C4-2B (cell line): ENCODE measurements at regions not wholly inside any gene's neighbourhood (a gene's known extent, or its start where the extent isn't known, plus 50 kb on each side); places are given as distances from the start of the nearest gene placed in this dataset.

Source experiments
- H3K27ac ChIP-seq: fragments of 450-650 bp; 2 replicates; pipeline ENCODE4 v1.5.1; 2017
- ZFX ChIP-seq: fragments of 450-650 bp; IDR thresholded peaks from 2 replicates; pipeline ENCODE4 v1.6.1; 2017
- TF ChIP-seq, protein P1 (sequence below): fragments of 450-650 bp; conservative IDR thresholded peaks from 2 replicates; pipeline ENCODE4 v1.5.1; 2017; ENCODE audit warnings: mild to moderate bottlenecking

DNA sequence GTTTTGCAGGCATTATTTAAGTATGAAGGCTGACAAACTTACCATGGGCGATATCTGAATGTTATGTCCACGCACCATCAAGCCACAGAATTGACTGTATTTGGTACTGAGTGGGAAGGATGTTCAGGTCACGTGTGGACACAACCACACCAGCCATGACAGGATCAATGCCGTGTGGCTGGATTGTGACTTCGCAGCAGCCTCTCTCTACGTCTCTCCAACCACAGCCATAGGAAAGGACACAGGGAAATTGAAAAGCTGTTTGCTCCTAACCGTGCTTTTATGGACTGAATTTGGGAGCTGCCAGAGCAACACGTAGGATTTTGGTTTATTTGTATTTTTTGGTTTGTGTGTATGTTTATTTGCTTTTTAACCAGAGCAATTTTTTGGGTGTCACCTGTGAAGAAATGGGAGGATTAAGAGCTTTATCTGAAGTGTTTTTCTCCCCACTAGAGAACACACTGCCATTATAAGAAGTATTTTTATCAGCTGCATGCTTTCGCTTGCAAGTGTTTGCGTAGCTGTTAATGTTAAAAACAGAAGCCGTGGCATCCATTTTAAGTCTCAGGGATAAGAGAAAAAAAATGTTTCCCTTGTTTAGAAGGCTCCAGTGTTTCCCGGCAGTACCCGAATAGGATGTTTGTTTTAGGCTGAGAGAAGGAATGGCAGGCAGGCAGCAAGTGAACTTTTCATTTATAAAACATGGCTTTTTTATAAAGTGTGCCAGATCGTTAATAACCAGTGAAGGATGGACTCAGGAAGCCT is 401.1 kb upstream of the NFE2L3 start:
- H3K27ac ChIP-seq = no peak overlapping the region
- TF ChIP-seq ZFX = no peak
- TF ChIP-seq, protein P1, sequence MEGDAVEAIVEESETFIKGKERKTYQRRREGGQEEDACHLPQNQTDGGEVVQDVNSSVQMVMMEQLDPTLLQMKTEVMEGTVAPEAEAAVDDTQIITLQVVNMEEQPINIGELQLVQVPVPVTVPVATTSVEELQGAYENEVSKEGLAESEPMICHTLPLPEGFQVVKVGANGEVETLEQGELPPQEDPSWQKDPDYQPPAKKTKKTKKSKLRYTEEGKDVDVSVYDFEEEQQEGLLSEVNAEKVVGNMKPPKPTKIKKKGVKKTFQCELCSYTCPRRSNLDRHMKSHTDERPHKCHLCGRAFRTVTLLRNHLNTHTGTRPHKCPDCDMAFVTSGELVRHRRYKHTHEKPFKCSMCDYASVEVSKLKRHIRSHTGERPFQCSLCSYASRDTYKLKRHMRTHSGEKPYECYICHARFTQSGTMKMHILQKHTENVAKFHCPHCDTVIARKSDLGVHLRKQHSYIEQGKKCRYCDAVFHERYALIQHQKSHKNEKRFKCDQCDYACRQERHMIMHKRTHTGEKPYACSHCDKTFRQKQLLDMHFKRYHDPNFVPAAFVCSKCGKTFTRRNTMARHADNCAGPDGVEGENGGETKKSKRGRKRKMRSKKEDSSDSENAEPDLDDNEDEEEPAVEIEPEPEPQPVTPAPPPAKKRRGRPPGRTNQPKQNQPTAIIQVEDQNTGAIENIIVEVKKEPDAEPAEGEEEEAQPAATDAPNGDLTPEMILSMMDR = no peak

DNA sequence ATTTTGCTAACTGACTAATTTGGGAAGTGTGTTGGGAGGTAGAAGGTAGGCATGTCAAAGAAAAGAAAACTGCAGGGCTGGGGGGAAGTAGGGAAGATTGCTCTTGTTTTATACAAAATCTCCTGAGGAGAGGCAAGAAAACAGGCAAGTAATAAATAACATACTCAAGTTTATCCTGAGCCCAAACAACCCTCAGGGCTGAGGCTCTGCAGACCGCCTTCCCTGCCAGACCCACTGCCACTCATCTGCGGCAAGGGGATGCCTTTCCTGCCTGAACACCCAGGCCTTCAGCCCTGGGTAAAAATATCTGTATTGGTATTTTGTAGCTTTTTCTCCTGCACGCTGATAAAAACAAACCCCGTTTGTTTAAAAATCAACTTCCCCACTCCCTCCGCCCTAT is 399.8 kb upstream of the NFE2L3 start:
- H3K27ac ChIP-seq = no peak overlapping the region

DNA sequence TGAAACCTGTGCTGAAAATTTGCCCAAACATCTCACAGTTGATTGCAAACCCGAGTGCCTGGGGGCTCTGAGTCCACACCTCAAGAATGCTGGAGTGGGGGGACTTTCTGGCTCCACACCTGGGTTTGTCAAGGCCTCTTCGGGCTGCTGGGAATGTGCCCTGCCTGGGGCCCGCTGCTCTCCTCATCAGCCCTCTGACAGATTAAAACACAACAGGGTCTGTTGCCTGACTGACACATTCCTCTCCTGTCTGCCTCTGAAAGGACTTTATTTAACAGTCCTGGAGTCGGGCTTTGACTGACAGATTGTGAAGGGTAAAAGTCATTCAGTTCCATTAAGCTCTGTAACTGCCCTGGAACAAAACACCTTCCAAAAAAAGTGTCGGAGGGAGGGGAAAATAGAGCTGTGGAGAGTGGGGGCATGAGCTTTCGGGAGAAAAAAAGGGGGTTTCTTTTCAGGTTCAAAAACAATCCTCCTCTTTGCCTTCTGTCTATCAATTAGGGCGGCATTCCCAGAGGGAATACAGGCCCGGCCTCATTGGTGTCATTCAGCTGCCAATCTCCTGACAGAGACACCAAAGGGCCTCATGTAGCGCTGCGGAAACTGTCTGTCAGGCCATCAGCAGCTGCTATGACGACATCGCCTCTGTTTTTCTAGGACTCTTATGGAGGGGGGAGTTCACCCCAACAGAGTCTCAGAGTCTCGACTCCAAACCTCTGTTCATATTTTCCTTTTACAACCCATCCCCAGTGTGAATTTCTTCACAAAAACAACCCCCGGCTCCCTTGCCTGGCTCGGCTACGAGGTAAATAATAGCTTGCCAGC is 398.8 kb upstream of the NFE2L3 start:
- no peak overlapping the region for H3K27ac ChIP-seq
- no peak for TF ChIP-seq ZFX
- TF ChIP-seq, protein P1 = no peak

More for the DNA sequence above, 399.8 kb upstream of the NFE2L3 start:
- TF ChIP-seq ZFX = no peak
- TF ChIP-seq, protein P1 = no peak

DNA sequence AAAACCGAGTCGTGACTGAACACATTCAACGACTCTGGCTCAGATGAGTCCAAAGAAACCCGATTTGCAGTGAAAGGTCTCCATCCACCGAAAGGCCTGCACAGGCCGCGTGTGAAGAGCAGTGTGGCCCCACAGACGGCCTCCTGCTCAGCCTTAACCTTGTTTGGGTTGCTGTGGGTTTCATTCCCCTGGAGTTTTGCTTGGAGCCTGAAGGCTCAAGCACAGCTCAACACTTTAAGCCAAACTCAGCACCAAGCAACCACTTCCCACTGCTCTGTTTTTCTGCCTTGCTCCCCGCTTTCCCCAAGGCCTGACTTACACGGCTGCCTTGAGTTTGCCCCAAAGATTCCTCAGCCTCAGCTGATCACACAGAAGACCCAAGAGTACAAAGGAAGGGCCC is 398.2 kb upstream of the NFE2L3 start:
- H3K27ac ChIP-seq = no peak overlapping the region
- TF ChIP-seq ZFX = no peak
- TF ChIP-seq, protein P1 = no peak

DNA sequence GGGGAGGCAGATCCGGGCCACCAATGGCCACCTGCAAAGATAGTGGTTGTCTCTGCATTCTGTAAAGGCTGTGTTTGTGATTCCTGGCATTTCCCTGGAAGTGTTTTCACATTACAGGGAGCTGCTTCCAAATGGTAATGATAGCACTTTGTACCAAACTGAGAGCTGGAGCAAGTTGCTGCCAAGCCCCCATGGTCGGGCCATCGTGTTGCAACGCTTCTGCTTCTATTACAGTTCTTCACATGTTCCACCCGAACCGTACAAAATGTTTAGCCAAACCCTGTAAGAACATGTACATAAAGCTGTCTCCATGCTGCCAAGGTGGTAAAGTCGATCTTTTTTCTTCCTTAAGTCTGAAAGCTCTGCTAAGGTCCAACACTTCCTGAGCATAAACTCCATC is 397.7 kb upstream of the NFE2L3 start:
- TF ChIP-seq, protein P1 = no peak
- TF ChIP-seq ZFX = no peak
- H3K27ac ChIP-seq = no peak overlapping the region

DNA sequence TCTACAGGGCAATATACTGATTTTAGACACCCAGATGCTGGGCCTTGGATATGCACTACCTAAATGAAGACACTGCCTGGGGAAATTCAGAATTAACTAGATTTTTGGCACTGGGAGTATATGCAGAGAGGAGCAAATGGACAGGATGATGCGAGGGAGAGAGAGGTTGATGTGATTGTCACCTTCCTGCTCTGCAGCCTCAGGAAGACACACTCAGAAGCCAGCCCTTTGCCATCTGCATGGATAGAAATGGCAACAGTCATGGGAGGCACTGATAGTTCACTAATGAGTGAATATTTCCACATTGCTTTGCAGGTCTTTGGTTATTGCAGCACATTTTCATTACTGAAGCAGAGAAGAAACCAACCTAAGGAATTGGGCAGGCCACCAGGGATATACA is 397.2 kb upstream of the NFE2L3 start:
- no peak for TF ChIP-seq ZFX
- TF ChIP-seq, protein P1 = no peak
- H3K27ac ChIP-seq = no peak overlapping the region

DNA sequence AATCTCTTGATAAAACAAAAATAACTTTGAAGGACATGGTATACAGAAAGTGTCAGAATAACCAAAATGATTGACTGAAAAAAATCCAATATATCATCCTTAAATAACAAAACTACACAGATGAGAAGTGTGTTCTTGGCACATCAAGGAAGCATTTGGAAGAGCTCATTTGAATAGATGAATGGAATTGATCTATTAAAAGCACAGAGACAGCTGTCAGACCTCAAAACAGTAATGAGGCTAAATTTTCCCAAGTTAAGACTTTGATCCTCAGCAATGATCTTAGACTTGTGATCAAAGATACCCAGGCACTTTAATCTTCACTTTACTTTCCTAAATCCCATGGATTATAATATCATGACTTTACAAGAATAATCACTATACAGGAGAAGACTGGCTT is 395.4 kb upstream of the NFE2L3 start:
- TF ChIP-seq ZFX = no peak
- TF ChIP-seq, protein P1 = no peak
- no peak overlapping the region for H3K27ac ChIP-seq
